GM12892 (cell line): ENCODE measurements at regions not wholly inside any gene's neighbourhood (a gene's known extent, or its start where the extent isn't known, plus 50 kb on each side); places are given as distances from the start of the nearest gene placed in this dataset.

Experiments
- POLR2A ChIP-seq: IDR thresholded peaks from 2 replicates; pipeline ENCODE4 v1.6.1; 2011; ENCODE audit warnings: low read depth, low read length, control low read depth
- TAF1 ChIP-seq: IDR thresholded peaks from 2 replicates; pipeline ENCODE4 v1.6.1; 2011; ENCODE audit warnings: low read depth, mild to moderate bottlenecking, control low read depth, low read length, borderline replicate concordance

DNA sequence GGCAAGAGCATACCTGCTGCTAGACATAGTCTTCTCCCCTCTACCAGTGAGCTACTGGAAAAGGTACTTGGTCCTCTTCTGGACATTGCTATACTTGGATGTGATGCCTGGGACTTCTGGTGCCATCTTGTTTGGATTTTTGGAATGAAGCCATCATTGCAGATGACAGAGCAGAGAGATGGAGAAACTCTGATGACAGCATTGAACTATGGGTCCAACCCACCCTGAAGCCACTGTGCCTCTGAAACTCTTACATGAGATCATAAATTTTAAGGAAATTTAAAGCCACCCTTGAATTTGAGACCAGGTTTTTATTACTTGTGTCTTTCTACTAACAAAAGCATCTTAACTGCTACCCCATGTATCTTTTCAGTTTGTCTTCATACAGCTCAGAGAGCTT is 151.1 kb upstream of the SMIM23 start:
- TF ChIP-seq TAF1 (no peak), POLR2A (no peak)
